ENCODE measurements at regions not wholly inside any gene's neighbourhood (a gene's known extent, or its start where the extent isn't known, plus 50 kb on each side); places are given as distances from the start of the nearest gene placed in this dataset.

GRCh38 chr7:15143936-15144335 lies 241.4 kb upstream of the DGKB start:
- Histone ChIP-seq H3K4me3 (ENCODE audit: low read depth in 1 of 3, low read length in 3 of 3) (no peak overlapping the region), H3K9me3 (ENCODE audit: control insufficient read depth in 4 of 4, low read length in 3 of 4) (peaks cover 0 to 2% (median 0%) of the 10 kb centered on the region in 4 donors), H3K36me3 (ENCODE audit: control insufficient read depth in 4 of 4, insufficient read depth in 3 of 4, low read depth in 1 of 4, low read length in 3 of 4) (no peaks in the 10 kb centered on the region), H3K27me3 (ENCODE audit: control insufficient read depth in 4 of 4, insufficient read depth in 4 of 4, low read length in 3 of 4) (no peaks in the 10 kb centered on the region), H3K9ac (ENCODE audit: low read depth in 1 of 2, low read length in 2 of 2) (no peak overlapping the region), H3K27ac (ENCODE audit: low read depth in 1 of 2, low read length in 2 of 2) (no peak overlapping the region), H3K4me1 (ENCODE audit: control insufficient read depth in 4 of 4, insufficient read depth in 4 of 4, low read length in 3 of 4) (no peaks in the 10 kb centered on the region)
- TF ChIP-seq HNF4A (conservative IDR thresholded peaks at IDR 0.05) (no peak), HNF4G (IDR thresholded peaks at IDR 0.05) (no peak), RAD21 (IDR thresholded peaks at IDR 0.05) (no peak), TAF1 (conservative IDR thresholded peaks at IDR 0.05) (no peak), RXRA (IDR thresholded peaks at IDR 0.05) (no peak), YY1 (IDR thresholded peaks at IDR 0.05) (no peak), NR2F2 (IDR thresholded peaks at IDR 0.05) (no peak), ZBTB33 (IDR thresholded peaks at IDR 0.05) (no peak), SP1 (IDR thresholded peaks at IDR 0.05) (no peak), CTCF (IDR thresholded peaks at IDR 0.05; ENCODE audit: low read depth, low read length, missing input control) (no peak), EGR1 (IDR thresholded peaks at IDR 0.05; ENCODE audit: low read depth in 2 of 2) (no peak), REST (IDR thresholded peaks at IDR 0.05) (no peak), MAX (IDR thresholded peaks at IDR 0.05) (no peak), GABPA (IDR thresholded peaks at IDR 0.05 in 1 of 2, conservative IDR thresholded peaks at IDR 0.05 in 1 of 2) (no peak), ATF3 (IDR thresholded peaks at IDR 0.05) (no peak), FOXA1 (IDR thresholded peaks at IDR 0.05) (no peak)
- DNase-seq (ENCODE audit: low spot score), result no peak

- no peaks in the 10 kb centered on the region for H3K4me1 ChIP-seq (ENCODE audit: control insufficient read depth in 4 of 4, insufficient read depth in 4 of 4, low read length in 3 of 4)
- 89% methylated on average over 3 of the region's 3 CpGs for WGBS
- no peaks in the 10 kb centered on the region for H3K9me3 ChIP-seq (ENCODE audit: control insufficient read depth in 4 of 4, low read length in 3 of 4)
- no peak overlapping the region for H3K4me3 ChIP-seq (ENCODE audit: low read depth in 1 of 3, low read length in 3 of 3)
- no peak overlapping the region for H3K27ac ChIP-seq (ENCODE audit: low read depth in 1 of 2, low read length in 2 of 2)
- H3K27me3 ChIP-seq (ENCODE audit: control insufficient read depth in 4 of 4, insufficient read depth in 4 of 4, low read length in 3 of 4), result no peaks in the 10 kb centered on the region
- H3K9ac ChIP-seq (ENCODE audit: low read depth in 1 of 2, low read length in 2 of 2), result no peak overlapping the region
- H3K36me3 ChIP-seq (ENCODE audit: control insufficient read depth in 4 of 4, insufficient read depth in 3 of 4, low read depth in 1 of 4, low read length in 3 of 4), result no peaks in the 10 kb centered on the region
- no peak for TF ChIP-seq YY1 (IDR thresholded peaks at IDR 0.05)
- no peak for TF ChIP-seq HNF4A (conservative IDR thresholded peaks at IDR 0.05)
- no peak for TF ChIP-seq ZBTB33 (IDR thresholded peaks at IDR 0.05)
- TF ChIP-seq JUND (IDR thresholded peaks at IDR 0.05), result no peak
- no peak for DNase-seq (ENCODE audit: low spot score)
Observed at GRCh38 chr7:15143121-15143520, 240.6 kb upstream of the DGKB start.
